Heart left ventricle (tissue), 13 donors: ENCODE measurements at regions not wholly inside any gene's neighbourhood (a gene's known extent, or its start where the extent isn't known, plus 50 kb on each side); places are given as distances from the start of the nearest gene placed in this dataset.

Source experiments
- CTCF ChIP-seq, 12 donors: fragments of 200-600 bp; sonication (generic) in 4 of 12; IDR thresholded peaks; one replicate each; pipeline versions ENCODE4 v1.5.0 to v1.8.0; 2018 to 2022; ENCODE audit warnings: antibody characterized with exemption in 12 of 12, mild to moderate bottlenecking in 5 of 12
- POLR2A ChIP-seq, 2 donors: fragments of 450-650 bp; IDR thresholded peaks; one replicate each; pipeline ENCODE4 v1.6.1; 2017; ENCODE audit warnings: antibody characterized with exemption in 2 of 2, mild to moderate bottlenecking in 2 of 2, moderate library complexity in 2 of 2
- donor health status: ischemic (EF 13 %, LVEDD 7.1; RV severe dilation, severe dysfunction).
- donor health status: DM: no; HTN: yes; CAD: no.
- donor health status: DM: no; HTN: no; CAD: no.
- donor health status: ischemic (EF 25% LVEDD 6.9; RV normal size, moderate dysfunction).
- donor health status: ischemic (EF 25% LVEDD 5.7; RV mildly dilated, moderate dysfunction).
- donor health status: ischemic (EF 35%, LVEDD 5.7; RV mildly dilated, moderate dysfunction).
- donor health status: nonischemic (EF 11% LVEDD 7.7; RV severe dilation, severe dysfunction).
- donor health status: DM: yes; HTN: yes; CAD: no.
- donor health status: PGD.
- donor health status: ischemic (EF 29% LVEDD 5.4; RV normal size, mild dysfunction).
- donor health status: nonischemic (EF 23%, LVEDD 6.1; RV moderate dilation, normal function).

GRCh38 chr22:27152033-27152432 is 494.6 kb downstream of the MIAT start:
- TF ChIP-seq CTCF (IDR thresholded peaks at IDR 0.05) (no peak), POLR2A (IDR thresholded peaks at IDR 0.05) (no peak)
